SK-N-SH (cell line): ENCODE measurements at regions not wholly inside any gene's neighbourhood (a gene's known extent, or its start where the extent isn't known, plus 50 kb on each side); places are given as distances from the start of the nearest gene placed in this dataset.
A peak's percentile ranks its signal among the peaks of the same experiment; 100 is the strongest.

ENCODE experiments used
- CTCF ChIA-PET: fragments of 300-600, 350-600 bp; formaldehyde crosslinking; extraction: SDS; loops from one replicate; lab custom pipeline; 2021; lab: Yijun Ruan, JAX
- POLR2A ChIA-PET: fragments of 350-600 bp; sonication (Branson Sonifier 250); formaldehyde crosslinking; extraction: SDS; loops from one replicate; lab custom pipeline; 2020; ENCODE audit warnings: antibody characterized with exemption, inconsistent platforms; lab: Yijun Ruan, JAX
- DNase-seq: peaks from one replicate; pipeline ENCODE4 v3.0.0; 2012
- H2AFZ ChIP-seq: fragments of 200-600 bp; sonication (generic); 2 replicates; pipeline ENCODE4 v1.8.1; 2016; ENCODE audit warnings: antibody characterized with exemption, mild to moderate bottlenecking, low read depth
- H3F3A ChIP-seq: fragments of 200-600 bp; sonication (generic); replicated peaks from 2 replicates; pipeline ENCODE3; 2016; ENCODE audit warnings: antibody characterized with exemption, mild to moderate bottlenecking; ENCODE audit not compliant: insufficient read depth
- H3K27ac ChIP-seq, 2 experiments: fragments of 200-500 bp in 1 of 2; fragments of 200-600 bp in 1 of 2; sonication (Bioruptor generic) in 1 of 2; sonication (generic), shearing (Covaris generic) in 1 of 2; 2 replicates each; pipeline versions ENCODE4 v1.5.1 to v1.6.1; 2014 to 2016; ENCODE audit warnings: low read depth in 2 of 2, inconsistent platforms in 1 of 2, low read length in 1 of 2, mild to moderate bottlenecking in 1 of 2, mixed read lengths in 1 of 2
- H3K27me3 ChIP-seq: fragments of 200-600 bp; sonication (generic), shearing (Covaris generic); 2 replicates; pipeline ENCODE4 v1.6.1; 2016; ENCODE audit warnings: mixed run types; ENCODE audit not compliant: insufficient read depth
- H3K36me3 ChIP-seq, 2 experiments: fragments of 200-500 bp in 1 of 2; fragments of 200-600 bp in 1 of 2; sonication (Bioruptor generic) in 1 of 2; sonication (generic) in 1 of 2; replicated peaks in 1 of 2; 2 replicates each; pipeline versions ENCODE3 to v1.5.1; 2014 to 2016; ENCODE audit warnings: low read length in 1 of 2, mild to moderate bottlenecking in 1 of 2; ENCODE audit not compliant: insufficient read depth in 2 of 2, control insufficient read depth in 1 of 2
- H3K4me1 ChIP-seq, 2 experiments: fragments of 200-500 bp in 1 of 2; fragments of 200-600 bp in 1 of 2; sonication (Bioruptor generic) in 1 of 2; sonication (generic), shearing (Covaris generic) in 1 of 2; 2 replicates each; pipeline versions ENCODE4 v1.5.1 to v1.6.1; 2014 to 2016; ENCODE audit warnings: low read depth in 1 of 2, low read length in 1 of 2, mixed run types in 1 of 2; ENCODE audit not compliant: insufficient read depth in 2 of 2, control insufficient read depth in 1 of 2
- H3K4me2 ChIP-seq: fragments of 200-600 bp; sonication (generic), shearing (Covaris generic); 2 replicates; pipeline ENCODE4 v1.6.1; 2017; ENCODE audit warnings: mixed run types
- H3K4me3 ChIP-seq, 2 experiments: fragments of 200-500 bp in 1 of 2; fragments of 200-600 bp in 1 of 2; sonication (Bioruptor generic) in 1 of 2; sonication (generic), shearing (Covaris generic) in 1 of 2; 2 replicates each; pipeline versions ENCODE4 v1.5.1 to v1.8.1; 2014 to 2016; ENCODE audit warnings: low read depth in 2 of 2, inconsistent platforms in 1 of 2, low read length in 1 of 2, mild to moderate bottlenecking in 1 of 2, mixed read lengths in 1 of 2, moderate library complexity in 1 of 2
- H3K79me2 ChIP-seq: fragments of 200-600 bp; sonication (generic); 2 replicates; pipeline ENCODE4 v1.8.1; 2017; ENCODE audit warnings: mild to moderate bottlenecking; ENCODE audit not compliant: insufficient read depth
- H3K9ac ChIP-seq: fragments of 200-600 bp; sonication (generic); 2 replicates; pipeline ENCODE4 v1.6.1; 2017; ENCODE audit warnings: mixed run types
- H3K9me2 ChIP-seq: fragments of 200-600 bp; sonication (generic); 2 replicates; pipeline ENCODE4 v1.6.1; 2017; ENCODE audit warnings: mixed run types
- H3K9me3 ChIP-seq: fragments of 200-600 bp; sonication (generic); 2 replicates; pipeline ENCODE4 v1.6.1; 2017; ENCODE audit warnings: mixed run types, mild to moderate bottlenecking, moderate library complexity
- H4K20me1 ChIP-seq: fragments of 200-600 bp; sonication (generic); 2 replicates; pipeline ENCODE4 v1.6.1; 2017; ENCODE audit warnings: mild to moderate bottlenecking, mixed run types; ENCODE audit not compliant: insufficient read depth
- CHD2 ChIP-seq: fragments of 150-350 bp; IDR thresholded peaks from 2 replicates; pipeline ENCODE4 v1.6.1; 2018; ENCODE audit warnings: low read length; ENCODE audit not compliant: partially characterized antibody
- ELF1 ChIP-seq: IDR thresholded peaks from 2 replicates; pipeline ENCODE4 v1.4.0; 2012
- EP300 ChIP-seq, 2 experiments: IDR thresholded peaks; 2 replicates each; pipeline versions ENCODE4 v1.4.0 to v1.6.1; 2012; ENCODE audit warnings: borderline replicate concordance in 1 of 2, low read depth in 1 of 2, low read length in 1 of 2
- EZH2phosphoT487 ChIP-seq: fragments of 200-600 bp; sonication (generic); IDR thresholded peaks from 2 replicates; pipeline ENCODE4 v1.6.1; 2017; ENCODE audit warnings: low read depth, mixed run types, mild to moderate bottlenecking, antibody characterized with exemption, moderate library complexity, borderline replicate concordance
- FOXM1 ChIP-seq: IDR thresholded peaks from 2 replicates; pipeline ENCODE4 v1.4.0; 2012; ENCODE audit warnings: low read depth, mild to moderate bottlenecking
- GABPA ChIP-seq: IDR thresholded peaks from 2 replicates; pipeline ENCODE4 v1.4.0; 2012; ENCODE audit warnings: low read depth, mild to moderate bottlenecking
- GATA2 ChIP-seq: sonication (generic); formaldehyde crosslinking; IDR thresholded peaks from 2 replicates; pipeline ENCODE4 v1.5.0; 2020; ENCODE audit warnings: mild to moderate bottlenecking, missing genetic modification reagents
- IRF3 ChIP-seq: fragments of 150-350 bp; IDR thresholded peaks from 2 replicates; pipeline ENCODE4 v1.6.1; 2016; ENCODE audit warnings: mild to moderate bottlenecking, low read depth, low read length
- JUND ChIP-seq: IDR thresholded peaks from 2 replicates; pipeline ENCODE4 v1.4.0; 2012
- MEF2A ChIP-seq: IDR thresholded peaks from 2 replicates; pipeline ENCODE4 v1.4.0; 2012; ENCODE audit warnings: low read depth, borderline replicate concordance
- POLR2AphosphoS5 ChIP-seq: IDR thresholded peaks from 2 replicates; pipeline ENCODE4 v1.6.1; 2012; ENCODE audit warnings: low read depth, low read length
- RCOR1 ChIP-seq: fragments of 150-350 bp; IDR thresholded peaks from 2 replicates; pipeline ENCODE4 v1.6.1; 2017; ENCODE audit warnings: antibody characterized with exemption, low read length
- RXRA ChIP-seq: IDR thresholded peaks from 2 replicates; pipeline ENCODE4 v1.4.0; 2012; ENCODE audit warnings: low read depth, mild to moderate bottlenecking, borderline replicate concordance
- SMC3 ChIP-seq: IDR thresholded peaks from 2 replicates; pipeline ENCODE4 v1.6.1; 2012; ENCODE audit warnings: low read depth, low read length, improper control_type of control experiment
- TAF1 ChIP-seq: IDR thresholded peaks from 2 replicates; pipeline ENCODE4 v1.6.1; 2012; ENCODE audit warnings: low read depth, mild to moderate bottlenecking, low read length, moderate library complexity, borderline replicate concordance
- TCF12 ChIP-seq: IDR thresholded peaks from 2 replicates; pipeline ENCODE4 v1.4.0; 2012
- USF1 ChIP-seq: IDR thresholded peaks from 2 replicates; pipeline ENCODE4 v1.4.0; 2012; ENCODE audit warnings: low read depth, borderline replicate concordance
- WGBS: methylation state at CpG from one replicate; pipeline ENCODE4 v1.1.6; 2017; ENCODE audit warnings: low lambda C conversion rate; 5-methylcytosine and 5-hydroxymethylcytosine counted together
- TF ChIP-seq, protein P1 (sequence below): IDR thresholded peaks from 2 replicates; pipeline ENCODE4 v1.6.1; 2012; ENCODE audit warnings: mild to moderate bottlenecking, low read depth, low read length, moderate library complexity
- TF ChIP-seq, protein P2 (sequence below): fragments of 150-350 bp; IDR thresholded peaks from 2 replicates; pipeline ENCODE4 v1.6.1; 2017; ENCODE audit warnings: antibody characterized with exemption, low read length, low read depth, borderline replicate concordance

DNA sequence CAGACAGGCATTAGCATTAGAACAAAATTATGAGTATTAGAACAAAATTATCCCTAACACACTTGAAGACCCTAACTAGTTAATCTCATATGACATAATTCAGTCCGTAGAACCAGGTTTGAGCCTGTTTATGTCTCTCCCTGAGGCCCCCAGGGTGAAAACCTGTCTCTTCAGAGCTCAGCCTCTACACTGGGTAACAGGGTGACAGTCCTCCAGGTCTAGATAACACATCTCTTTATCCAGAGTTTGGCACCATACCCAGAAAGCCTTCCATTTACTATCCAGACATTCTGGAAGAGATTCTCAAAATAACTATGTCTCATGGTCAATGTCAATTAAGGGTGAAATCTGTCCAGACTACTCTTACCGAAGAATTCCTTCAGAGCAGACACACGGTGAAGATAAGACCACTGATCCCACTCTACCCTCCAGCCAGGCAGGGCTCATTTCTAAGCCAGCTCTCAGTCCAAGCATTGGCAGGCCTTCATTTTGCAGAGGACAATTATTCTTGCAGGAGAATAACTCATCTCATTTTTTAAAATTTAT, 1195.3 kb downstream of the EFNB2 start:
- Histone ChIP-seq H3K27me3 (no peaks in the 10 kb centered on the region), H3K9ac (no peak overlapping the region)
- WGBS = 15% methylated on average over 3 of the region's 3 CpGs

DNA sequence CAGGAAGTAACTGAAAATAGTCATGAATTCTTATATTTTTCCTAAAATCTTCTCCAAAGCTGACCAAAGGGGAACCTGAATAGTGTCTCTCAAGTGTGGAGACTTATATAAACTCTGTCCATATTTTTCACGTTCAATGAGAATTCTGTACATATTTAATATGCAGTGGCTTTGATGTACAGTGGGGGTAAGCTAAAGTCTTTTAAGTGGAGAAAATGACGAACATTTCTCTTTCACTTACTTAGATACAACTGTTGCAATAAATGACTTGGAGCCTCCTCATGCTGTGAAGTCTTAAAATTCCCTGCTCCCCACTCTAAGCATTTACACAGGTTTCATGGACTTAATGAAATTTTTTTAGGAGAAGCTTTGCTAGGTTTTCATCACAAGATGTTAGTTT, 1196.7 kb downstream of the EFNB2 start:
- Histone ChIP-seq H3K27me3 (no peaks in the 10 kb centered on the region), H3K4me3 (no peak overlapping the region), H4K20me1 (no peaks in the 10 kb centered on the region), H3K4me1 (peaks cover 0 to 3% of the 10 kb centered on the region in 2 experiments; a peak in 1 of 4 replicates), H3K9ac (no peak overlapping the region), H3K79me2 (no peaks in the 10 kb centered on the region), H3K9me3 (no peaks in the 10 kb centered on the region), H3K36me3 (no peaks in the 10 kb centered on the region), H3F3A (no peaks in the 10 kb centered on the region), H3K4me2 (no peak overlapping the region), H2AFZ (no peak overlapping the region), H3K27ac (no peak overlapping the region), H3K9me2 (no peaks in the 10 kb centered on the region)
- 46% methylated on average over 2 of the region's 2 CpGs for WGBS
- POLR2A ChIA-PET = no interaction called here
- DNase-seq = no peak
- CTCF ChIA-PET = interaction anchor here (0.6 to 1.2 kb wide), 2 partner anchors 11 to 557 kb away, joined by 3 read pairs; no protein-coding TSS in a partner anchor
- TF ChIP-seq, protein P1, sequence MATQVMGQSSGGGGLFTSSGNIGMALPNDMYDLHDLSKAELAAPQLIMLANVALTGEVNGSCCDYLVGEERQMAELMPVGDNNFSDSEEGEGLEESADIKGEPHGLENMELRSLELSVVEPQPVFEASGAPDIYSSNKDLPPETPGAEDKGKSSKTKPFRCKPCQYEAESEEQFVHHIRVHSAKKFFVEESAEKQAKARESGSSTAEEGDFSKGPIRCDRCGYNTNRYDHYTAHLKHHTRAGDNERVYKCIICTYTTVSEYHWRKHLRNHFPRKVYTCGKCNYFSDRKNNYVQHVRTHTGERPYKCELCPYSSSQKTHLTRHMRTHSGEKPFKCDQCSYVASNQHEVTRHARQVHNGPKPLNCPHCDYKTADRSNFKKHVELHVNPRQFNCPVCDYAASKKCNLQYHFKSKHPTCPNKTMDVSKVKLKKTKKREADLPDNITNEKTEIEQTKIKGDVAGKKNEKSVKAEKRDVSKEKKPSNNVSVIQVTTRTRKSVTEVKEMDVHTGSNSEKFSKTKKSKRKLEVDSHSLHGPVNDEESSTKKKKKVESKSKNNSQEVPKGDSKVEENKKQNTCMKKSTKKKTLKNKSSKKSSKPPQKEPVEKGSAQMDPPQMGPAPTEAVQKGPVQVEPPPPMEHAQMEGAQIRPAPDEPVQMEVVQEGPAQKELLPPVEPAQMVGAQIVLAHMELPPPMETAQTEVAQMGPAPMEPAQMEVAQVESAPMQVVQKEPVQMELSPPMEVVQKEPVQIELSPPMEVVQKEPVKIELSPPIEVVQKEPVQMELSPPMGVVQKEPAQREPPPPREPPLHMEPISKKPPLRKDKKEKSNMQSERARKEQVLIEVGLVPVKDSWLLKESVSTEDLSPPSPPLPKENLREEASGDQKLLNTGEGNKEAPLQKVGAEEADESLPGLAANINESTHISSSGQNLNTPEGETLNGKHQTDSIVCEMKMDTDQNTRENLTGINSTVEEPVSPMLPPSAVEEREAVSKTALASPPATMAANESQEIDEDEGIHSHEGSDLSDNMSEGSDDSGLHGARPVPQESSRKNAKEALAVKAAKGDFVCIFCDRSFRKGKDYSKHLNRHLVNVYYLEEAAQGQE = no peak
- TF ChIP-seq, protein P2, sequence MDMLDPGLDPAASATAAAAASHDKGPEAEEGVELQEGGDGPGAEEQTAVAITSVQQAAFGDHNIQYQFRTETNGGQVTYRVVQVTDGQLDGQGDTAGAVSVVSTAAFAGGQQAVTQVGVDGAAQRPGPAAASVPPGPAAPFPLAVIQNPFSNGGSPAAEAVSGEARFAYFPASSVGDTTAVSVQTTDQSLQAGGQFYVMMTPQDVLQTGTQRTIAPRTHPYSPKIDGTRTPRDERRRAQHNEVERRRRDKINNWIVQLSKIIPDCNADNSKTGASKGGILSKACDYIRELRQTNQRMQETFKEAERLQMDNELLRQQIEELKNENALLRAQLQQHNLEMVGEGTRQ = no peak
- TF ChIP-seq IRF3 (no peak), USF1 (no peak), GABPA (no peak), MEF2A (no peak), POLR2AphosphoS5 (no peak), TCF12 (no peak), CHD2 (no peak), RXRA (no peak), ELF1 (no peak), JUND (no peak), SMC3 (no peak), EZH2phosphoT487 (no peak), GATA2 (CRISPR knock-in tag) (no peak)

More for the DNA sequence above, 1195.3 kb downstream of the EFNB2 start:
- Histone ChIP-seq H3K4me3 (no peak overlapping the region), H2AFZ (no peak overlapping the region), H3K36me3 (no peaks in the 10 kb centered on the region), H3K9me2 (no peaks in the 10 kb centered on the region)
- peak; percentile 4 for DNase-seq
- no peak for TF ChIP-seq USF1
- TF ChIP-seq, protein P2 = no peak
- no peak for TF ChIP-seq FOXM1
- TF ChIP-seq EP300 (IDR thresholded peaks at IDR 0.05; ENCODE audit: borderline replicate concordance in 1 of 2, low read depth in 1 of 2, low read length in 1 of 2) = peak in 1 of 2 experiments; percentile 39; a peak in 1 of 4 replicates
- no peak for TF ChIP-seq TAF1
- peak; percentile 92 for TF ChIP-seq RCOR1
- TF ChIP-seq, all 33 proteins: peak for 2
- CTCF ChIA-PET = no interaction called here
- Histone ChIP-seq H3F3A (no peaks in the 10 kb centered on the region), H4K20me1 (no peaks in the 10 kb centered on the region), H3K4me1 (peaks cover 0 to 3% of the 10 kb centered on the region in 2 experiments; a peak in 1 of 4 replicates), H3K9me3 (no peaks in the 10 kb centered on the region), H3K27ac (no peak overlapping the region), H3K79me2 (no peaks in the 10 kb centered on the region), H3K4me2 (no peak overlapping the region)
- POLR2A ChIA-PET = no interaction called here
